ENCODE measurements at regions not wholly inside any gene's neighbourhood (a gene's known extent, or its start where the extent isn't known, plus 50 kb on each side); places are given as distances from the start of the nearest gene placed in this dataset.

- Histone ChIP-seq H4K8ac (replicated peaks; ENCODE audit: insufficient read length, low read depth, low read length) (no peak overlapping the region), H4K91ac (ENCODE audit: insufficient read length, low read depth, low read length) (no peak overlapping the region), H3K9me3 (ENCODE audit: control insufficient read depth, low read depth, low read length) (no peaks in the 10 kb centered on the region), H3K14ac (ENCODE audit: insufficient read depth, low read length) (no peak overlapping the region), H3K18ac (ENCODE audit: insufficient read length, low read depth, low read length) (no peak overlapping the region), H3K4ac (ENCODE audit: low read depth, low read length) (no peak overlapping the region), H3K79me1 (ENCODE audit: insufficient read depth, low read depth, low read length, poor library complexity, severe bottlenecking) (no peaks in the 10 kb centered on the region), H4K5ac (ENCODE audit: insufficient read length, low read depth, low read length) (no peak overlapping the region), H3K23me2 (ENCODE audit: insufficient read length, low read depth, low read length, poor library complexity, severe bottlenecking) (no peaks in the 10 kb centered on the region), H3K79me2 (ENCODE audit: insufficient read depth, low read length) (no peaks in the 10 kb centered on the region), H3T11ph (ENCODE audit: low read length) (no peak overlapping the region), H3K56ac (ENCODE audit: insufficient read length, low read depth, low read length) (no peak overlapping the region), H2AK5ac (ENCODE audit: insufficient read length, low read length) (no peak overlapping the region), H2BK120ac (ENCODE audit: low read depth, low read length, poor library complexity, severe bottlenecking) (no peak overlapping the region), H2AFZ (ENCODE audit: low read length) (no peak overlapping the region), H3K27me3 (ENCODE audit: insufficient read depth, low read length) (no peaks in the 10 kb centered on the region), H2BK20ac (ENCODE audit: low read depth, low read length, poor library complexity, severe bottlenecking) (no peak overlapping the region), H3K9ac (ENCODE audit: extremely low read depth, insufficient read length, low read length) (no peak overlapping the region), H4K20me1 (ENCODE audit: control insufficient read depth, insufficient read depth, insufficient read length) (no peaks in the 10 kb centered on the region), H2BK5ac (ENCODE audit: insufficient read length, low read length) (no peak overlapping the region), H3K27ac (ENCODE audit: insufficient read length, low read depth, low read length) (no peak overlapping the region), H2BK15ac (ENCODE audit: low read depth, low read length) (no peak overlapping the region), H3K4me1 (ENCODE audit: insufficient read depth, low read length) (no peaks in the 10 kb centered on the region), H3K4me2 (ENCODE audit: insufficient read depth, insufficient read length, low read length) (no peak overlapping the region), H3K23ac (ENCODE audit: insufficient read length, low read depth, low read length) (no peak overlapping the region), H2BK12ac (ENCODE audit: insufficient read length, low read depth, low read length) (no peak overlapping the region)
- H3K4me1 Mint-ChIP-seq: peaks cover 12 to 26% of the 10 kb centered on the region in 2 experiments
- H3K27ac Mint-ChIP-seq: no peak overlapping the region
- no peaks in the 10 kb centered on the region for H3K9me3 Mint-ChIP-seq
- no peak for TF ChIP-seq CTCF (conservative IDR thresholded peaks at IDR 0.05)
- WGBS (ENCODE audit: extremely low coverage, insufficient read length, low lambda C conversion rate): no CpG with 5 or more reads among the region's 7 CpGs
- no peak for DNase-seq
- no peak overlapping the region for H3K4me3 Mint-ChIP-seq
- no peaks in the 10 kb centered on the region for H3K36me3 Mint-ChIP-seq (ENCODE audit: insufficient read depth in 1 of 3, low read depth in 3 of 3)
- peaks cover 6% of the 10 kb centered on the region for H3K27me3 Mint-ChIP-seq (ENCODE audit: low read depth)
Measured at GRCh38 chr1:25064465-25065240, 134.6 kb upstream of the RUNX3 start.

Data from H9 (cell line).